ENCODE measurements at regions not wholly inside any gene's neighbourhood (a gene's known extent, or its start where the extent isn't known, plus 50 kb on each side); places are given as distances from the start of the nearest gene placed in this dataset.
A peak's percentile ranks its signal among the peaks of the same experiment; 100 is the strongest.

DNA sequence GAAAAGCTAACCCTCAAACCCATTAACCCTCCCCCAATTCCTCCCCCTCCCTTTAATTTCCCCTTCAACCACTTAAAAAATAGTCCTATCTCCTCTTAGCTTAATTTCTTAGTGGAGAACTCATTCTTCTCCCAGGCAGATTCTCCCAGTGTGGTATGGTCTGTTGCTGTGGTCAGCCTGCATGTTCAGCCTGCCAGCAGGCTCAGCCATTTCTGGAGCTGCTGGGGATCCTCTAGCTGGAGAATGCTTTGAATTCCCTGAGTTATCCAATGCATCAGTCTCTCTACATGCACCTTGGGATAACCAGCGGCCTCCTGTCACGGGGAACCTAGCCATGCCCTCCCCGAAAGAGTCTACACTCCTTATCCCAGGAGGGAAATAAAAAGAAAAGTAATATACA is 375.4 kb upstream of the RSPO3 start:
- DNase-seq (ENCODE audit: low read depth, low spot score): no peak

DNA sequence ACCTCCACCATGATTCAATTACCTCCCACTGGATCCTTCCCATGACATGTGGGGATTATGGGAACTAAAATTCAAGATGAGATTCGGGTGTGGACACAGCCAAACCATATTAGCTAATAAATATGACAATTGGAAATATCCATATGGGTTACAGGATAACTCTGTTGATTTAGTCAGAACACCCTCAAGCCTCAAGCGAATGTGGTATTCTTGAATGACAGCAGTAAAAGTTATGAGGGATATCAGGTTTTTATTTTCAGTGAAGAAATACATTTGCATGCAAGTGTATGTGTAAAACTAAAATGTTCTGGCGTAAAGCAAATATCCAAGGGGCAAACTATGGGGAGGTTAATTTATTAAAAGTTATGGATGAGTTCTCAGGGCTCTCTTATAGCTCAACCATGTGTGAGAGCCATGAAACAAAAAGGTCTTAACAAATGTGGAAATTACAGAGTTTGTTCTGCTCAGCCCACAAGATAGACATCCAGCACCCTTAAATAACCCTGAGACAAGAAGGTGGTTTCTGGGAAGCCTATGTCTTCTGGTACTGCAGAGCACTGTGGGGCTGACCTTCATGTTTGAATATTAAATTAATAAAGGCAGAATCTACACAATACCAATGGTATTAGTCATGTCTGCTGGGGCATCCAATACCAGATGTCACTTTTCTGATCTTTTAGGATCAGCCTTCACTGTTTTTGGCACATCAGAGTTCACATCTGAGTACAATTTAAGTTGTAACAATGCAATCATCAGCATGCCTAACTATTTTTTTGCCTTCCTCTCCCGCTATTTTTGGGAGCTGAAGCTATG is 370.5 kb upstream of the RSPO3 start:
- DNase-seq (ENCODE audit: low read depth, low spot score): no peak

DNA sequence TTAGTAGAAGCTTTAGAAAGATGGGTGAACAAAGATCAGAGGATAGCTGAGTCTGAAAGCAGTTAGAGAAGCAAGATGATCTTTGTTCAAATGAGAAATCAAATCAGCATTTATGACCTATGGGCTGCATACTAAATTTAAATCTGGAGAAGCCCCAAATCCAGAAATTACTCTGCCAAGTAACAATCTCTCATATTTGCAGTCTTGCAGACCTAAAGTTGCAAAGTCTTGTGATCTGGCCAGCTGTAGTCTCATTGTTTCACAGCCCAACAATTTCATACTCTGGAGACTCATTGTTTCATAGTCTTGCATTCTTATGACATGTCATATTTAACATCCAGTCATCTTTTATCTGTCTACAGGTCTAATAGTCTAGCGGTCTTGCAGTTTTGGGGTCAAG is 364.9 kb upstream of the RSPO3 start:
- DNase-seq (ENCODE audit: low read depth, low spot score): no peak

- no peak for DNase-seq (ENCODE audit: low read depth, low spot score)
Observed at GRCh38 chr6:126761854-126762253, 356.6 kb upstream of the RSPO3 start.

GRCh38 chr6:126764104-126764503 is 354.4 kb upstream of the RSPO3 start:
- DNase-seq (ENCODE audit: low read depth, low spot score): no peak

DNA sequence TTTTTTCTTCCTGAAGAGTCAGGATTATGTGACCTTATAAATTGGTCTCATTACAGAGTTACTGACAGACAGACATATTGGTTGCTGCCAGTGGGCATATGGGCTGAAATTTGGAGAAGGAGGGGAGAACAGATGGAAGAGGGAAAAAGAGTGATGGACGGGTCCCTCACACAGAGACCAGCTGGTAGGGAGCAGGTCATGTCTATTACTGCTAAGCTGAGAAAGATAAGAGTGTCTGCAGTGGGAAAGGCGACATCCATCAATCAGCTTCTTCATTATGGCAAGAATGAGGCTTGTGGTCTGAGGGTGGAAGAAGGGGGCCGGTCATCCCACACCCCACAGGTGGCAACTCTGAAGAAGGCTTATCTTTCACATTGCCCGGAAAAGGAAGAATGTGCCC is 353.8 kb upstream of the RSPO3 start:
- DNase-seq (ENCODE audit: low read depth, low spot score): no peak

- DNase-seq (ENCODE audit: low read depth, low spot score): no peak
Observed at GRCh38 chr6:126766820-126767219, 351.7 kb upstream of the RSPO3 start.

GRCh38 chr6:126767711-126768110 is 350.8 kb upstream of the RSPO3 start:
- no peak for DNase-seq (ENCODE audit: low read depth, low spot score)

GRCh38 chr6:126770176-126770575 is 348.3 kb upstream of the RSPO3 start:
- DNase-seq (ENCODE audit: low read depth, low spot score): no peak

- no peak for DNase-seq (ENCODE audit: low read depth, low spot score)
Observed at GRCh38 chr6:126773112-126773805, 345.2 kb upstream of the RSPO3 start.

GRCh38 chr6:126779331-126779730 is 339.1 kb upstream of the RSPO3 start:
- no peak for DNase-seq (ENCODE audit: low read depth, low spot score)

GRCh38 chr6:126781582-126781981 is 336.9 kb upstream of the RSPO3 start:
- DNase-seq (ENCODE audit: low read depth, low spot score): no peak

GRCh38 chr6:126784161-126784790 is 334.2 kb upstream of the RSPO3 start:
- no peak for DNase-seq (ENCODE audit: low read depth, low spot score)

DNA sequence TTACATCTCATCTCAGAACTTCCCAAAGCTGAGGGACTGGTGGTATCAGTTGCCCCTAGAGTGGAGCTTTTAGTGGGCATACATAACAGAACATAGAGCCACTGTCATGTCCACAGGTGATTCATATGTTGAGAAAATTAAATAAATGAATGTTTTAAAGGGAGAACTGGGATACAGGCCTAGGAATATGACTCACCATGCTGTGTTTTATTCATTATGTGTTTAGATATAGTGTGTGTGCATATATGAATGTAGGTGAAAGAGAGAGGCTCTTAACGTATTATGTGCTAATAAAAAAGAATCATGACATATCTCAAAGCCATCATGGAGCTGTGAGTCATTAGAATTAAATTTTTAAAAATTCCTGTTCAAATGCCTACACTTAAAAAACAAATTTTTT is 332.2 kb upstream of the RSPO3 start:
- no peak for DNase-seq (ENCODE audit: low read depth, low spot score)

- no peak for DNase-seq (ENCODE audit: low read depth, low spot score)
Observed at GRCh38 chr6:126787635-126788034, 330.8 kb upstream of the RSPO3 start.

- DNase-seq (ENCODE audit: low read depth, low spot score): no peak
Observed at GRCh38 chr6:126788861-126789365, 329.6 kb upstream of the RSPO3 start.

DNA sequence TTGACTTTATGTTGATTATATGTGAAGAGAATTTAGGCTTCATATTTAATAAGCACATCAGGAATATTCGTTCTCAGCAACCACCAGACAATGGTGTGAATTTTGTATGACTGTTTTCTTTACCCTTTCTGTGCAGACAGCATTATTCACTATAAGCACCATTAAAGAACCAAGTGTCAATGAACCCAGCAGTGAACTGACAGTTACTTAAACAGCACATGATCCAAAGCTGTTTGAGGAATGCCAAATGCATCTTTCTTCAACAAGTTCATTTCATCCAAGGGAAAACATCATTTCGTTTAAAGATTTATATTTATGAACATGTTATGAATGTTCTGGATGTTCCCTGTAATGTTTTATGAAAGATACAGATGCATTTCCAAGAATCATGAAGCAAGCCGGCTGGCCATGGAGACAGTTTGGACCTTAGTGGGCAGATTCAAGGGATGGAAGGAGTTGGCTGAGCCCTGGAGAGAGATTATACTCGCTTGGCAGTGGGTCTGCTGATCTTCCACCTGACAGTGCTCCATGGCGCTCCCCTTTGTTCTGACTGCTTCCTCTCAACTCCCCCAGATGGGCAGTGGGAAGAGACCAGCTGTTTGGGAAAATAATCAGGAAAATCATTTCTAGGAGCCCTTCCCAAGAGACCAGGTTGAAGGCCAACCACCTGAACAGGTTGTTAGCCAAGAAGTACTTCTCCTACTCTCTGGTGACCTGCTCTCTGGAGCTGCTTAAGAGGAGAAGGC is 326.0 kb upstream of the RSPO3 start:
- no peak for DNase-seq (ENCODE audit: low read depth, low spot score)

GRCh38 chr6:126795161-126795560 is 323.3 kb upstream of the RSPO3 start:
- no peak for DNase-seq (ENCODE audit: low read depth, low spot score)

DNA sequence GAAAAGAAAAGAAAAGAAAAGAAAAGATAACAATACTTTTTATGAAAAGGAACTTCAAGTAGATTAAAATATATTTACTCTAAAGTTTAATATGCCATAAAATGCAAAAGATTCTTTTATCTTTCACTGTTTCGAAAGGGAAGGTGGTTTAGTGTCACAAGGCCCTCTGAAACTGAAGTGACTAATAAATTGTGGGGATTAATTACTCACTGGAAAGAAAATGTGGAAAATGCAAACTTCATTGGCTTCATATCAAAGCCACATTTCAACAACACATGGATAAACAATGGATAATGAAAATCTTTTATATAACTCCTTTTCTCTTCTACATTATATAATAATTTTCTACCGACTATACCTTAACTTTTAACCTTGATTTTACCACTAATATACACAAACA is 320.5 kb upstream of the RSPO3 start:
- no peak for DNase-seq (ENCODE audit: low read depth, low spot score)

- DNase-seq (ENCODE audit: low read depth, low spot score): no peak
Observed at GRCh38 chr6:126803769-126804168, 314.7 kb upstream of the RSPO3 start.

- peak; percentile 13 for DNase-seq (ENCODE audit: low read depth, low spot score)
Observed at GRCh38 chr6:126804332-126805064, 314.0 kb upstream of the RSPO3 start.
